ENCODE measurements at regions not wholly inside any gene's neighbourhood (a gene's known extent, or its start where the extent isn't known, plus 50 kb on each side); places are given as distances from the start of the nearest gene placed in this dataset.

GRCh38 chr16:82331397-82331796 lies 161.4 kb upstream of the MPHOSPH6 start:
- Histone ChIP-seq H3K4me3 (no peak overlapping the region), H3K9me1 (ENCODE audit: control insufficient read depth, insufficient read depth, low read length) (no peaks in the 10 kb centered on the region), H3K4me2 (ENCODE audit: insufficient read depth, low read length) (no peak overlapping the region), H3K9ac (ENCODE audit: insufficient read depth in 1 of 2, low read depth in 2 of 2, low read length in 2 of 2) (no peak overlapping the region), H2AFZ (ENCODE audit: low read depth, low read length) (no peak overlapping the region), H3K4me1 (replicated peaks in 1 of 2; ENCODE audit: control insufficient read depth in 2 of 2, insufficient read depth in 2 of 2, low read length in 2 of 2) (no peaks in the 10 kb centered on the region), H3K79me2 (ENCODE audit: control insufficient read depth, insufficient read depth, low read length) (no peaks in the 10 kb centered on the region), H4K20me1 (replicated peaks; ENCODE audit: control insufficient read depth, insufficient read depth, low read length) (no peaks in the 10 kb centered on the region), H3K27ac (ENCODE audit: extremely low read depth, low read depth, low read length) (no peak overlapping the region), H3K9me3 (replicated peaks; ENCODE audit: control insufficient read depth, insufficient read depth, low read depth, low read length) (no peaks in the 10 kb centered on the region), H3K27me3 (ENCODE audit: control insufficient read depth in 2 of 2, insufficient read depth in 2 of 2, low read length in 2 of 2) (no peaks in the 10 kb centered on the region), H3K36me3 (ENCODE audit: control insufficient read depth, insufficient read depth, low read length) (no peaks in the 10 kb centered on the region)
- no TSS peak for BruUV-seq (replicated peaks)
- intact Hi-C loops (cut with micrococcal nuclease) (no loop called here), in situ Hi-C loops (cut with MboI) (no loop called here)
- TF ChIP-seq MTA2 (IDR thresholded peaks at IDR 0.05; ENCODE audit: low read depth) (no peak), HMGN3 (IDR thresholded peaks at IDR 0.05; ENCODE audit: borderline replicate concordance, extremely low read depth, insufficient read length, low read depth, low read length) (no peak), ASH1L (IDR thresholded peaks at IDR 0.05; ENCODE audit: borderline replicate concordance, low read depth, partially characterized antibody) (no peak), MITF (IDR thresholded peaks at IDR 0.05) (no peak), RERE (CRISPR knock-in tag; IDR thresholded peaks at IDR 0.05; ENCODE audit: borderline replicate concordance) (no peak), KDM1A (IDR thresholded peaks at IDR 0.05) (no peak), SP1 (CRISPR knock-in tag; IDR thresholded peaks at IDR 0.05) (no peak), CHCHD3 (CRISPR knock-in tag; IDR thresholded peaks at IDR 0.05) (no peak)
- ATAC-seq (no peak), DNase-seq (ENCODE audit: extremely low read depth in 1 of 4, low spot score in 3 of 4) (no peak), FAIRE-seq (no peak)
- ChIA-PET CTCF (ENCODE audit: low intra/inter-chr PET ratio) (no interaction called here), POLR2A (no interaction called here)
- WGBS (ENCODE audit: insufficient coverage, low coverage, missing lambda C conversion rate), result 0% methylated on average over 3 of the region's 3 CpGs

All from K562 (cell line).